ENCODE measurements at regions not wholly inside any gene's neighbourhood (a gene's known extent, or its start where the extent isn't known, plus 50 kb on each side); places are given as distances from the start of the nearest gene placed in this dataset.

GRCh38 chr6:11650025-11650696, 112.6 kb downstream of the TMEM170B start:
- no peak overlapping the region for H2AK5ac ChIP-seq (ENCODE audit: low read length)
- no peak overlapping the region for H3K4me2 ChIP-seq (ENCODE audit: low read length)
- no peak overlapping the region for H4K5ac ChIP-seq (ENCODE audit: low read length)
- no peaks in the 10 kb centered on the region for H3K79me1 ChIP-seq (ENCODE audit: low read length)
- H3K9ac ChIP-seq (ENCODE audit: low read length) = peak overlapping the region; percentile 32
- peak; percentile 97 for DNase-seq
- H2BK15ac ChIP-seq (replicated peaks; ENCODE audit: low read depth) = no peak overlapping the region
- H3K36me3 ChIP-seq (ENCODE audit: control insufficient read depth, insufficient read depth, low read length) = no peaks in the 10 kb centered on the region
- H3K27me3 ChIP-seq (ENCODE audit: insufficient read depth, low read length, poor library complexity) = no peaks in the 10 kb centered on the region
- peak overlapping the region; percentile 98 for H3K18ac ChIP-seq (ENCODE audit: low read length)
- peak overlapping the region; percentile 84 for H3K27ac ChIP-seq (ENCODE audit: low read depth, low read length)
- no peak overlapping the region for H4K8ac ChIP-seq (ENCODE audit: low read depth, low read length)
- H2BK5ac ChIP-seq (ENCODE audit: low read length) = peak overlapping the region; percentile 95
- H3K4me3 ChIP-seq (ENCODE audit: low read length) = no peak overlapping the region
- peak overlapping the region; percentile 71 for H3K56ac ChIP-seq (ENCODE audit: low read length)
- WGBS (ENCODE audit: extremely low coverage, insufficient coverage, low lambda C conversion rate) = no CpG with 5 or more reads among the region's 7 CpGs
- H3K23ac ChIP-seq (ENCODE audit: low read length) = no peak overlapping the region
- H3K4me1 ChIP-seq (ENCODE audit: control insufficient read depth, low read depth, low read length) = peaks cover 17% of the 10 kb centered on the region
- H3K79me2 ChIP-seq (ENCODE audit: control insufficient read depth, insufficient read depth, low read length) = no peaks in the 10 kb centered on the region
- H2BK120ac ChIP-seq (ENCODE audit: low read depth, low read length) = peak overlapping the region; percentile 99
- peak overlapping the region; percentile 99 for H3K4ac ChIP-seq (ENCODE audit: low read depth, low read length)

- no CpG with 5 or more reads among the region's 1 CpG for WGBS (ENCODE audit: extremely low coverage, insufficient coverage, low lambda C conversion rate)
- peak; percentile 44 for DNase-seq
- H2BK15ac ChIP-seq (replicated peaks; ENCODE audit: low read depth) = peak overlapping the region; percentile 61
Observed at GRCh38 chr6:11650711-11651110, 113.2 kb downstream of the TMEM170B start.

GRCh38 chr6:11653028-11653583, 115.6 kb downstream of the TMEM170B start:
- H2BK15ac ChIP-seq (replicated peaks; ENCODE audit: low read depth) = no peak overlapping the region
- WGBS (ENCODE audit: extremely low coverage, insufficient coverage, low lambda C conversion rate) = no CpG with 5 or more reads among the region's 8 CpGs
- peaks cover 25% of the 10 kb centered on the region for H3K4me1 ChIP-seq (ENCODE audit: control insufficient read depth, low read depth, low read length)

More at GRCh38 chr6:11650711-11651110, 113.2 kb downstream of the TMEM170B start:
- H2AK5ac ChIP-seq (ENCODE audit: low read length) = peak overlapping the region; percentile 55
- H3K4me3 ChIP-seq (ENCODE audit: low read length) = no peak overlapping the region
- H3K56ac ChIP-seq (ENCODE audit: low read length) = peak overlapping the region; percentile 71
- no peak overlapping the region for H3K4me2 ChIP-seq (ENCODE audit: low read length)
- H3K4me1 ChIP-seq (ENCODE audit: control insufficient read depth, low read depth, low read length) = peaks cover 17% of the 10 kb centered on the region
- H3K4ac ChIP-seq (ENCODE audit: low read depth, low read length) = peak overlapping the region; percentile 99
- no peaks in the 10 kb centered on the region for H3K27me3 ChIP-seq (ENCODE audit: insufficient read depth, low read length, poor library complexity)
- no peaks in the 10 kb centered on the region for H3K79me1 ChIP-seq (ENCODE audit: low read length)
- H3K9ac ChIP-seq (ENCODE audit: low read length) = peak overlapping the region; percentile 32
- H3K18ac ChIP-seq (ENCODE audit: low read length) = peak overlapping the region; percentile 98
- H3K27ac ChIP-seq (ENCODE audit: low read depth, low read length) = peak overlapping the region; percentile 84
- H4K8ac ChIP-seq (ENCODE audit: low read depth, low read length) = no peak overlapping the region
- H2BK5ac ChIP-seq (ENCODE audit: low read length) = peak overlapping the region; percentile 95
- peak overlapping the region; percentile 99 for H2BK120ac ChIP-seq (ENCODE audit: low read depth, low read length)
- H3K23ac ChIP-seq (ENCODE audit: low read length) = peak overlapping the region; percentile 45
- H4K5ac ChIP-seq (ENCODE audit: low read length) = no peak overlapping the region
- no peaks in the 10 kb centered on the region for H3K79me2 ChIP-seq (ENCODE audit: control insufficient read depth, insufficient read depth, low read length)
- no peaks in the 10 kb centered on the region for H3K36me3 ChIP-seq (ENCODE audit: control insufficient read depth, insufficient read depth, low read length)

GRCh38 chr6:11654876-11655275, 117.3 kb downstream of the TMEM170B start:
- H3K18ac ChIP-seq (ENCODE audit: low read length) = no peak overlapping the region
- H3K4ac ChIP-seq (ENCODE audit: low read depth, low read length) = peak overlapping the region; percentile 87
- H3K27me3 ChIP-seq (ENCODE audit: insufficient read depth, low read length, poor library complexity) = no peaks in the 10 kb centered on the region
- no CpG with 5 or more reads among the region's 2 CpGs for WGBS (ENCODE audit: extremely low coverage, insufficient coverage, low lambda C conversion rate)
- no peaks in the 10 kb centered on the region for H3K79me1 ChIP-seq (ENCODE audit: low read length)
- H3K23ac ChIP-seq (ENCODE audit: low read length) = no peak overlapping the region
- H3K79me2 ChIP-seq (ENCODE audit: control insufficient read depth, insufficient read depth, low read length) = no peaks in the 10 kb centered on the region
- no peaks in the 10 kb centered on the region for H3K36me3 ChIP-seq (ENCODE audit: control insufficient read depth, insufficient read depth, low read length)
- H2BK120ac ChIP-seq (ENCODE audit: low read depth, low read length) = peak overlapping the region; percentile 56
- H3K4me3 ChIP-seq (ENCODE audit: low read length) = no peak overlapping the region
- no peak overlapping the region for H2BK5ac ChIP-seq (ENCODE audit: low read length)
- H3K56ac ChIP-seq (ENCODE audit: low read length) = peak overlapping the region; percentile 36
- DNase-seq = no peak
- no peak overlapping the region for H3K9ac ChIP-seq (ENCODE audit: low read length)
- no peak overlapping the region for H4K5ac ChIP-seq (ENCODE audit: low read length)
- peaks cover 24% of the 10 kb centered on the region for H3K4me1 ChIP-seq (ENCODE audit: control insufficient read depth, low read depth, low read length)
- no peak overlapping the region for H3K27ac ChIP-seq (ENCODE audit: low read depth, low read length)
- no peak overlapping the region for H3K4me2 ChIP-seq (ENCODE audit: low read length)
- no peak overlapping the region for H2AK5ac ChIP-seq (ENCODE audit: low read length)
- no peak overlapping the region for H4K8ac ChIP-seq (ENCODE audit: low read depth, low read length)
- no peak overlapping the region for H2BK15ac ChIP-seq (replicated peaks; ENCODE audit: low read depth)

More at GRCh38 chr6:11653028-11653583, 115.6 kb downstream of the TMEM170B start:
- Histone ChIP-seq H3K27me3 (ENCODE audit: insufficient read depth, low read length, poor library complexity) (no peaks in the 10 kb centered on the region), H3K23ac (ENCODE audit: low read length) (peak overlapping the region; percentile 16), H3K4me3 (ENCODE audit: low read length) (no peak overlapping the region), H2AK5ac (ENCODE audit: low read length) (peak overlapping the region; percentile 65), H2BK5ac (ENCODE audit: low read length) (peak overlapping the region; percentile 86), H3K9ac (ENCODE audit: low read length) (peak overlapping the region; percentile 21), H4K8ac (ENCODE audit: low read depth, low read length) (no peak overlapping the region), H3K79me2 (ENCODE audit: control insufficient read depth, insufficient read depth, low read length) (no peaks in the 10 kb centered on the region), H3K4ac (ENCODE audit: low read depth, low read length) (no peak overlapping the region), H3K56ac (ENCODE audit: low read length) (peak overlapping the region; percentile 67), H3K36me3 (ENCODE audit: control insufficient read depth, insufficient read depth, low read length) (no peaks in the 10 kb centered on the region), H3K27ac (ENCODE audit: low read depth, low read length) (peak overlapping the region; percentile 75), H3K18ac (ENCODE audit: low read length) (peak overlapping the region; percentile 88), H3K79me1 (ENCODE audit: low read length) (no peaks in the 10 kb centered on the region), H2BK120ac (ENCODE audit: low read depth, low read length) (peak overlapping the region; percentile 51), H4K5ac (ENCODE audit: low read length) (no peak overlapping the region), H3K4me2 (ENCODE audit: low read length) (no peak overlapping the region)
- DNase-seq = peak; percentile 99

- H3K9ac ChIP-seq (ENCODE audit: low read length) = no peak overlapping the region
- H3K4me1 ChIP-seq (ENCODE audit: control insufficient read depth, low read depth, low read length) = peaks cover 12% of the 10 kb centered on the region
- H3K36me3 ChIP-seq (ENCODE audit: control insufficient read depth, insufficient read depth, low read length) = no peaks in the 10 kb centered on the region
- H2BK15ac ChIP-seq (replicated peaks; ENCODE audit: low read depth) = no peak overlapping the region
- no peak overlapping the region for H2AK5ac ChIP-seq (ENCODE audit: low read length)
- H3K27ac ChIP-seq (ENCODE audit: low read depth, low read length) = no peak overlapping the region
- peak overlapping the region; percentile 24 for H2BK5ac ChIP-seq (ENCODE audit: low read length)
- peak; percentile 37 for DNase-seq
- no peak overlapping the region for H3K18ac ChIP-seq (ENCODE audit: low read length)
- H3K4me3 ChIP-seq (ENCODE audit: low read length) = no peak overlapping the region
- no peaks in the 10 kb centered on the region for H3K79me1 ChIP-seq (ENCODE audit: low read length)
- no peak overlapping the region for H2BK120ac ChIP-seq (ENCODE audit: low read depth, low read length)
- no peaks in the 10 kb centered on the region for H3K79me2 ChIP-seq (ENCODE audit: control insufficient read depth, insufficient read depth, low read length)
- H3K27me3 ChIP-seq (ENCODE audit: insufficient read depth, low read length, poor library complexity) = no peaks in the 10 kb centered on the region
- H4K8ac ChIP-seq (ENCODE audit: low read depth, low read length) = no peak overlapping the region
- H3K4me2 ChIP-seq (ENCODE audit: low read length) = no peak overlapping the region
- no peak overlapping the region for H3K23ac ChIP-seq (ENCODE audit: low read length)
- H3K4ac ChIP-seq (ENCODE audit: low read depth, low read length) = no peak overlapping the region
- WGBS (ENCODE audit: extremely low coverage, insufficient coverage, low lambda C conversion rate) = no CpG with 5 or more reads among the region's 7 CpGs
- H4K5ac ChIP-seq (ENCODE audit: low read length) = no peak overlapping the region
- peak overlapping the region; percentile 28 for H3K56ac ChIP-seq (ENCODE audit: low read length)
Observed at GRCh38 chr6:11656491-11656890, 118.9 kb downstream of the TMEM170B start.

Measured in mesendoderm (in vitro differentiated cells).